AG09309 (cell line): ENCODE measurements at regions not wholly inside any gene's neighbourhood (a gene's known extent, or its start where the extent isn't known, plus 50 kb on each side); places are given as distances from the start of the nearest gene placed in this dataset.

Experiments
- DNase-seq: peaks from one replicate; pipeline ENCODE4 v3.0.0-alpha.2; 2010; ENCODE audit warnings: low read depth
- H3K4me3 ChIP-seq: 2 replicates; pipeline ENCODE4 v1.5.1; 2011; ENCODE audit warnings: mild to moderate bottlenecking, low read depth, low read length, moderate library complexity; ENCODE audit not compliant: control insufficient read depth
- TF ChIP-seq, protein P1 (sequence below): IDR thresholded peaks from 2 replicates; pipeline ENCODE4 v1.5.1; 2011; ENCODE audit warnings: mild to moderate bottlenecking, low read depth, low read length, inconsistent platforms; ENCODE audit not compliant: insufficient read depth, control insufficient read depth; ENCODE audit errors: missing control alignments

DNA sequence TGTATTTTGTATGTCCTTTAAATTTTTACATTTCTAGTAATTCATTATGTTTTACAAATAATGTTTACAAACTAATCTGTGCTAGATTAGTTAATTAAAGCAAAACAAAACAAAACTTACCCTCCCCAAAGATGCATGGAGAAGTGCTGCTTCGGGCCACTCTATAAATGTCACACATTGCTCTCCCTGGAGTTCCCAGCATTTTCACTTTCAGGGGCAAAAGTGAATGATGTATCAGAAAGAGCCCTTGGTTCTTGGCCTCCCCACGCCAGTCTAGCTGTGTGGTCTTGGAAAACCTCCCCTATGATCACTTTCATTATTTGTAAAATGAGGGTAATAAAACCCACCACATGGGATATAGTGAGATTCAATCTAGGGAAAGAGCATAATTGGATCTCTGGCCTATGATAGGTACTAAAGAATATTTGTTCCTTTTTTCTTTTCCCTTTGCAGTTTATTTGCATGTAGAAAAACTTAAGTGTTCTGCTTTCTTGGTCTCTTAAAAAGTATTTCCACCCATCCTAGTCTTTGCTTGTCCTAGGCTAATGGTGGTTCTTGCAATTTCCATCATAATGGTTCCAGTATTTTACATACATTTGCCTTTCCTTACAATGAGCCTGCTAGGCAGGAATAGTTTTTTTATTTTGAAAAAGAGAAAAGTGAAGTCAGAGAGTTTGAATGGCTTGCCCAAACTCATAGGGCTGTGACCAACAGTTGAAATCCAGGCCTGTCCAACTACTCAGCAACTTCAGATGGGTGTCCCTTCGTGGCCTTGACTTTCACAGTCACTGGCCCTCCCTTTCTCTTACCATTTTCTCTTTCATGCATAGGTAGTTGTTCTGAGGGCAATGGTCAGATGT lies 184.5 kb upstream of the KLF4 start:
- TF ChIP-seq, protein P1, sequence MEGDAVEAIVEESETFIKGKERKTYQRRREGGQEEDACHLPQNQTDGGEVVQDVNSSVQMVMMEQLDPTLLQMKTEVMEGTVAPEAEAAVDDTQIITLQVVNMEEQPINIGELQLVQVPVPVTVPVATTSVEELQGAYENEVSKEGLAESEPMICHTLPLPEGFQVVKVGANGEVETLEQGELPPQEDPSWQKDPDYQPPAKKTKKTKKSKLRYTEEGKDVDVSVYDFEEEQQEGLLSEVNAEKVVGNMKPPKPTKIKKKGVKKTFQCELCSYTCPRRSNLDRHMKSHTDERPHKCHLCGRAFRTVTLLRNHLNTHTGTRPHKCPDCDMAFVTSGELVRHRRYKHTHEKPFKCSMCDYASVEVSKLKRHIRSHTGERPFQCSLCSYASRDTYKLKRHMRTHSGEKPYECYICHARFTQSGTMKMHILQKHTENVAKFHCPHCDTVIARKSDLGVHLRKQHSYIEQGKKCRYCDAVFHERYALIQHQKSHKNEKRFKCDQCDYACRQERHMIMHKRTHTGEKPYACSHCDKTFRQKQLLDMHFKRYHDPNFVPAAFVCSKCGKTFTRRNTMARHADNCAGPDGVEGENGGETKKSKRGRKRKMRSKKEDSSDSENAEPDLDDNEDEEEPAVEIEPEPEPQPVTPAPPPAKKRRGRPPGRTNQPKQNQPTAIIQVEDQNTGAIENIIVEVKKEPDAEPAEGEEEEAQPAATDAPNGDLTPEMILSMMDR, result no peak
- H3K4me3 ChIP-seq, result no peak overlapping the region
- no peak for DNase-seq

DNA sequence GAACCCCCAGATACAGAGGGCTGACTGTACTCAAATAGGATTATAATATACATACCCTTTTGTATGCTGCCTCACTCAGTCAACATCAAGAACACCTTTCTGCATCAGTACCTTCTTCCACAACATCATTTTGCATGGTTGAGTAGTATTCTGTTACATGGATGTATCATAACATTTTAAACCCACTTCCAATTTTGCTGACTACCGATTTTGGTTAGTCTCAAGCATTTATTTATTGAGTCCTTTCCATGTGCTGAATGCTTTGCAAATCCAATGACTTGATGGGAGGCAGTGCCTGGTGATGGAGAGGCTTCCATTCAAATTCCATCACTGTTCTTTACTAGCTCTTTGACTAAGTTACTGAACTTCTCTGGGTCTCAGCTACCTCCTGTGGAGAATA lies 182.0 kb upstream of the KLF4 start:
- DNase-seq, result no peak
- TF ChIP-seq, protein P1, result no peak
- H3K4me3 ChIP-seq, result no peak overlapping the region

DNA sequence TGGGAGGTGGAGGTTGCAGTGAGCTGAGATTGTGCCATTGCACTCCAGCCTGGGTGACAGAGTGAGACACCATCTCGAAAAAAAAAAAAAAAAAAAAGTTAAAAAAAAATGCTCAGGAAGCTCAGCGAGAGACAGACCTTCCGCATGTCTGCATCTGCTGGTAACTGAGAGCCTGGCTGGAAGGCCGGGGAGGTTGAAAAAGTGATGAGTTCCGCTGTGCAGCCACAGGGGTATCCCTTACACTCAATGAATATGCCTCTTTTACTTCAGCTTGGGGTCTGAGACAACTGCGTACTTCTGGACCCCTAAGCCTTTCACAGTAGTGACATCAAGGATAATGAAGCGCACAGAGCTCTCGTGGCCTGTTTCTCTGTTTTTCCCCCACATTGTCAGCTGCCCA lies 179.9 kb upstream of the KLF4 start:
- no peak for DNase-seq
- H3K4me3 ChIP-seq, result no peak overlapping the region
- TF ChIP-seq, protein P1, result no peak

DNA sequence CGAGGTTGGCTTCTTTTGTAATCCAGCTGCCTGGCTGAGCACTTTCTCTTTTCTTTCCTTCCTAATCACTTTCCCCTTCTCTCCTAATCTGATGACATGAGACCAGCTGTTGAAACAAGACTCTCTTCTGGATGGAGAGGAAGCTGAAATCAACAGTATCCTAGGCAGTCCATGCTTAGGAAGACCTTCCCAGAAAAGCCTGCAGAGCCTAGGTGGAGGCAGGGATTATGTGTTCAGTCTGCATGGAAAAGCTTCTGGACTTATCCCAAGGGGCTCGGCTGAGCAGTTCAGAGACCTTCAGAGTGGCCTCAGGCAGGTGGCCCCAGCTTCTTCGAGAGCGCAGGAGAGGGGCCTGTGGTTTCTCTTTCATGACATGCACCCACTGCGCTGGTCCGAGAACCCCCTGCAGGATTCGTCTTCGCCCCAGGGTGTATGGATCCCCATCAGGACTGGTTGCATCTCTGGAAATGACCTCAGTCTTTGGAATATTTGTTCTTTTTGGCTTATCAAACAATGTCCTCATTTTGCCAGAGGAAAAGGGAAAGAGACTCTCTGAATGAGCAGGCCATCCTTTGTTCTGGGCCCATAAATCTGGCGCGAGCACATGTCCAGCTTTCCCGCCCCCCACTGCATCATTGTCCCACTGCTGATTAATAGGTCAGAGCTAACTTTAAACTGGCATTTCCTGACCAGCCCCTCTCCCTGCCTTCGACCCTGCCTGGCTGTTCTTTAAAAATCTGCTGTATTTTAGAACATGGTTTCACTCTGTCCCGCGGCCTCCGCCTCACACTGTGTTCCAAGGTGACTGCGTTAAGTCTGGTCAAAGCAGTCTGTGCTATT lies 177.9 kb upstream of the KLF4 start:
- H3K4me3 ChIP-seq, result no peak overlapping the region
- no peak for DNase-seq
- TF ChIP-seq, protein P1, result no peak

DNA sequence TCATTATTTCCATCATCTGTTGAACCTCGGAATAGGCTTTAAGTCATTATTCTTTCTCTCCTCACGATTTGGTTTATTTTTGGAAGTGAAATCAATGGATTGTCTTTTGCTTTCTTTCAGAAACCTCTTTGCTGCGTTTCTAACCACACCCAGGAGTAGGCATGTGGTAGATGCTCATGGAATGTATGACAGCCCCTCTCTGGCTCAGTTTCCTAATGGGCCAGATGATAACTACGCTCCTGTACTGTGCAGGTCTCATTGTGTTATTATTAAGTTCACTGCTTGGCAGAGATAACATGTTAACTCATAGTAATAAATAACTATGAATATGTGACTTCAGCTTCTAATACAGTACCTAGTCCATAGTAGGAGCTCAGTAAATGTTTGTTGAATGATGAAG lies 175.5 kb upstream of the KLF4 start:
- DNase-seq, result no peak
- no peak overlapping the region for H3K4me3 ChIP-seq
- TF ChIP-seq, protein P1, result no peak

DNA sequence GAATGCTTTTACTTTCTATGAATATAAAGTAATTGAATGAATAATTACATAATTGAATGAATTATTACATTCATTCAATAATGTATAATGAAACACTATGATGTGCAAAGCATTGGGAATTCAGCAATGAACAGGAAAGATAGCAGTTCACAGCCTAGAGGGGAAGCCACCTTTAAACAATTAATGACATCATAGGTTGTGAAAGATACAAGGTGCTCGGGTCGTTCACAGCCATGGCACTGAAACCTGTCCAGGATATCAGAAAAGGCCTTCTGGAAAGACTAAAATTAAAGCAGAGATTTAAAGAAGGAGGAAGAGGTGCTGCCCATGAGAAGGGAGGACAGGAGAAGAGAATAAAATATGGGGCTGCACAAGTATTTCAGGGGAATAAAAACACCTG lies 171.4 kb upstream of the KLF4 start:
- no peak for DNase-seq
- H3K4me3 ChIP-seq, result no peak overlapping the region
- TF ChIP-seq, protein P1, result no peak
